ENCODE measurements at regions not wholly inside any gene's neighbourhood (a gene's known extent, or its start where the extent isn't known, plus 50 kb on each side); places are given as distances from the start of the nearest gene placed in this dataset.
A peak's percentile ranks its signal among the peaks of the same experiment; 100 is the strongest.

GRCh38 chr20:43843965-43844660, 70.5 kb upstream of the TOX2 start:
- Histone ChIP-seq H3K36me3 (no peaks in the 10 kb centered on the region), H3K27ac (peak overlapping the region in 1 of 5 donors; percentile 38), H3K9me3 (no peaks in the 10 kb centered on the region), H3K4me1 (no peaks in the 10 kb centered on the region), H3K27me3 (no peaks in the 10 kb centered on the region), H3K4me3 (no peak overlapping the region)
- intact Hi-C loops (cut with DNase I; ENCODE audit: low total_unique reads): no loop called here
- TF ChIP-seq POLR2AphosphoS5 (IDR thresholded peaks at IDR 0.05) (no peak), POLR2A (IDR thresholded peaks at IDR 0.05) (no peak), CTCF (IDR thresholded peaks at IDR 0.05) (no peak), EP300 (IDR thresholded peaks at IDR 0.05) (no peak)
- WGBS, 5 donors: 76 to 93% (median 80%) methylated on average over 6 of the region's 6 CpGs
- DNase-seq: no peak

GRCh38 chr20:43843096-43843964, 71.3 kb upstream of the TOX2 start:
- H3K9me3 ChIP-seq: no peaks in the 10 kb centered on the region
- WGBS, 5 donors: 69 to 77% (median 72%) methylated on average over 10 of the region's 10 CpGs
- no peak for DNase-seq
- intact Hi-C loops (cut with DNase I; ENCODE audit: low total_unique reads): no loop called here
- TF ChIP-seq EP300 (IDR thresholded peaks at IDR 0.05) (no peak), POLR2A (IDR thresholded peaks at IDR 0.05) (no peak), CTCF (IDR thresholded peaks at IDR 0.05) (no peak), POLR2AphosphoS5 (IDR thresholded peaks at IDR 0.05) (peak in 1 of 3 donors; percentile 25)
- peaks cover 0 to 5% (median 0%) of the 10 kb centered on the region in 3 donors for H3K27me3 ChIP-seq
- no peaks in the 10 kb centered on the region for H3K4me1 ChIP-seq
- H3K4me3 ChIP-seq: no peak overlapping the region
- H3K36me3 ChIP-seq: no peaks in the 10 kb centered on the region
- H3K27ac ChIP-seq: peak overlapping the region in 1 of 5 donors; percentile 30

- 64 to 78% (median 70%) methylated on average over 9 of the region's 9 CpGs for WGBS, 5 donors
- Histone ChIP-seq H3K36me3 (no peaks in the 10 kb centered on the region), H3K9me3 (no peaks in the 10 kb centered on the region), H3K4me3 (no peak overlapping the region), H3K4me1 (no peaks in the 10 kb centered on the region), H3K27me3 (peaks cover 0 to 14% (median 0%) of the 10 kb centered on the region in 3 donors), H3K27ac (peak overlapping the region in 1 of 5 donors; percentile 30)
- TF ChIP-seq POLR2AphosphoS5 (IDR thresholded peaks at IDR 0.05) (no peak), EP300 (IDR thresholded peaks at IDR 0.05) (no peak), CTCF (IDR thresholded peaks at IDR 0.05) (no peak), POLR2A (IDR thresholded peaks at IDR 0.05) (no peak)
- intact Hi-C loops (cut with DNase I; ENCODE audit: low total_unique reads): no loop called here
- no peak for DNase-seq
These were observed 72.3 kb upstream of the TOX2 start for GRCh38 chr20:43842126-43843020.
